ENCODE measurements at regions not wholly inside any gene's neighbourhood (a gene's known extent, or its start where the extent isn't known, plus 50 kb on each side); places are given as distances from the start of the nearest gene placed in this dataset.

DNA sequence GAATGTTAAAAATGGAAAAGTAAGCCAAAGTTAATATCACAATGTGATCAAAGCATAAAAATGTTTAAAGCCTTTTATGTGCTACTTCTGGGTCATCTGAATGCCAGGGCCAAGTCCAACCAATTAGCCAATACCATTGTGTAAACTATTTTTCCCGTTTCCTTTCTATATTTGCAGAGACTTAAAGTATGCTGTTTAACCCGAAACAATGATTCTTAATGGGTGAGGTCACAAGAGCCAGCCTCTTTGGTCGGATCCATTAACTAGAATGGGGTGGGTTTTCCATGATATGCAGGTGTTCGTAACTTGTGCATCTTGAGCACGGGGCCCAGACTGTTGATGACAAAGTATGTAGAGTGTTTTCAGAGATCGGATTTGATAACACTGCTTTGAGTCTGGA is 111.3 kb upstream of the IGFBP3 start:
- Histone ChIP-seq H4K91ac (ENCODE audit: insufficient read depth, low read depth, low read length) (peak overlapping the region; percentile 57; the same call in 1 of the 2 replicates), H2BK5ac (ENCODE audit: low read depth, low read length, poor library complexity, severe bottlenecking) (no peak overlapping the region), H4K5ac (ENCODE audit: low read depth, low read length) (no peak overlapping the region), H3K18ac (ENCODE audit: low read depth, low read length) (no peak overlapping the region), H3K4me2 (ENCODE audit: low read depth, low read length) (no peak overlapping the region), H3K27ac (ENCODE audit: insufficient read depth, low read length) (no peak overlapping the region), H2BK15ac (ENCODE audit: low read depth, low read length) (peak overlapping the region; percentile 65; the same call in 1 of the 3 replicates), H3K4ac (ENCODE audit: low read depth, low read length) (no peak overlapping the region), H3K27me3 (ENCODE audit: control insufficient read depth, insufficient read depth, low read length) (no peaks in the 10 kb centered on the region), H3K79me1 (ENCODE audit: low read depth in 1 of 2, low read length in 2 of 2) (no peaks in the 10 kb centered on the region), H3K9ac (ENCODE audit: low read depth, low read length) (no peak overlapping the region), H3K4me3 (ENCODE audit: insufficient read depth, low read depth, low read length) (no peak overlapping the region), H3K14ac (replicated peaks; ENCODE audit: low read depth, low read length) (no peak overlapping the region), H3K9me3 (ENCODE audit: control insufficient read depth, insufficient read depth, low read length) (no peaks in the 10 kb centered on the region), H2AK5ac (ENCODE audit: low read depth, low read length) (no peak overlapping the region), H2AFZ (replicated peaks; ENCODE audit: low read length, poor library complexity) (no peak overlapping the region), H2AK9ac (replicated peaks; ENCODE audit: low read depth, low read length, poor library complexity) (no peak overlapping the region), H2BK20ac (ENCODE audit: low read depth, low read length) (no peak overlapping the region), H3K4me1 (ENCODE audit: control insufficient read depth, insufficient read depth, low read length) (peaks cover 12% of the 10 kb centered on the region), H4K20me1 (ENCODE audit: insufficient read depth, low read length) (no peaks in the 10 kb centered on the region), H3K9me1 (ENCODE audit: insufficient read depth, low read length) (peaks cover 6% of the 10 kb centered on the region), H3K36me3 (ENCODE audit: control insufficient read depth, insufficient read depth, low read length) (no peaks in the 10 kb centered on the region), H2BK120ac (ENCODE audit: low read depth, low read length) (no peak overlapping the region), H3K56ac (ENCODE audit: extremely low read depth, insufficient read depth, low read length) (no peak overlapping the region), H4K8ac (ENCODE audit: low read depth in 2 of 2, low read length in 2 of 2) (no peak overlapping the region; a peak in 1 of 4 replicates), H3K23ac (ENCODE audit: low read depth, low read length) (no peak overlapping the region)
- no peak for ATAC-seq (ENCODE audit: low read depth)
- CTCF ChIA-PET = no interaction called here
- POLR2A ChIA-PET (ENCODE audit: unreplicated experiment) = no interaction called here
- TF ChIP-seq, protein P1, sequence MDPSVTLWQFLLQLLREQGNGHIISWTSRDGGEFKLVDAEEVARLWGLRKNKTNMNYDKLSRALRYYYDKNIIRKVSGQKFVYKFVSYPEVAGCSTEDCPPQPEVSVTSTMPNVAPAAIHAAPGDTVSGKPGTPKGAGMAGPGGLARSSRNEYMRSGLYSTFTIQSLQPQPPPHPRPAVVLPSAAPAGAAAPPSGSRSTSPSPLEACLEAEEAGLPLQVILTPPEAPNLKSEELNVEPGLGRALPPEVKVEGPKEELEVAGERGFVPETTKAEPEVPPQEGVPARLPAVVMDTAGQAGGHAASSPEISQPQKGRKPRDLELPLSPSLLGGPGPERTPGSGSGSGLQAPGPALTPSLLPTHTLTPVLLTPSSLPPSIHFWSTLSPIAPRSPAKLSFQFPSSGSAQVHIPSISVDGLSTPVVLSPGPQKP (IDR thresholded peaks at IDR 0.05; ENCODE audit: borderline replicate concordance, low read depth, low read length) = no peak
- TF ChIP-seq CHD1 (IDR thresholded peaks at IDR 0.05; ENCODE audit: low read depth, low read length) = no peak
- TF ChIP-seq POLR2A (IDR thresholded peaks at IDR 0.05; ENCODE audit: low read depth, low read length) = no peak
- TF ChIP-seq RFX5 (IDR thresholded peaks at IDR 0.05; ENCODE audit: low read depth, low read length) = no peak
- no peak for TF ChIP-seq MAFK (IDR thresholded peaks at IDR 0.05; ENCODE audit: low read depth, low read length)
- in situ Hi-C loops (cut with MboI; ENCODE audit: low sequenced_read_pairs) = no loop called here
- BruUV-seq (replicated peaks) = no TSS peak
- intact Hi-C loops (cut with micrococcal nuclease) = loop anchor here (10.0 kb wide), 1 partner anchor 108 kb away; the partner anchor contains the start of gene IGFBP3
- no peak for DNase-seq
- WGBS, 2 experiments (ENCODE audit: extremely low coverage in 2 of 2, insufficient read length in 1 of 2) = 93% methylated on average over 3 of the region's 6 CpGs; no CpG with 5 or more reads in 1 of the 2 experiments
- dilution Hi-C loops (cut with HindIII; ENCODE audit: low sequenced_read_pairs, unreplicated experiment) = no loop called here

All from IMR-90 (cell line).